Stimulated activated CD8-positive, alpha-beta memory T cell treated with anti-CD3 and anti-CD28 coated beads, Interleukin-12 subunit alpha, Interleukin-12 subunit beta, amount 100 ng/mL, for 4 hours (primary cell): ENCODE measurements at regions not wholly inside any gene's neighbourhood (a gene's known extent, or its start where the extent isn't known, plus 50 kb on each side); places are given as distances from the start of the nearest gene placed in this dataset.
"Not testable (repeated sequence)": the region's sequence is repeated elsewhere in the genome, so short reads cannot be mapped to it uniquely, and the experiment has no call there.

ENCODE experiments used
- DNase-seq: peaks from one replicate; pipeline ENCODE4 v3.0.0-alpha.2; 2020; ENCODE audit warnings: low read depth

DNA sequence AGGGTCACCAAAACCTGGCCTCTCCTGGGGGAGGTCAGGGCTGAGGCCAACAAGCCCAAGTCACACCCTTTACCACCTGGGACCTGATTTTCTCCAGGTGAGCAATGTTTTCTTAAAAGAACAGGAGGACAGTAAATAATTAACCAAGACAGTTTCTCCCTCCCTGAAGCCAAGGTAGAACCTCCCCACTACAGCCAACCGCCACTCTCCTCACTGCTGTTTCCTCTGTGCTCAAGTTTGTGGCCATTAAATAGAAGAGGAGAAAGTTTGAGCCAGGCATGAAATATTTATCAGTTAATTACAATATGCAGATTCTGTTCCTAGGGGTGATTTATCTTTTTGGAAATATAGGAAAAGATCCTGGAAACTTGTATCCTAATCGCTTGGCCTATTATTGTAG lies 150.6 kb upstream of the ANKRD20A1 start:
- not testable (repeated sequence) for DNase-seq

- DNase-seq = not testable (repeated sequence)
These were observed 147.3 kb upstream of the ANKRD20A1 start for GRCh38 chr9:67711429-67711828.

DNA sequence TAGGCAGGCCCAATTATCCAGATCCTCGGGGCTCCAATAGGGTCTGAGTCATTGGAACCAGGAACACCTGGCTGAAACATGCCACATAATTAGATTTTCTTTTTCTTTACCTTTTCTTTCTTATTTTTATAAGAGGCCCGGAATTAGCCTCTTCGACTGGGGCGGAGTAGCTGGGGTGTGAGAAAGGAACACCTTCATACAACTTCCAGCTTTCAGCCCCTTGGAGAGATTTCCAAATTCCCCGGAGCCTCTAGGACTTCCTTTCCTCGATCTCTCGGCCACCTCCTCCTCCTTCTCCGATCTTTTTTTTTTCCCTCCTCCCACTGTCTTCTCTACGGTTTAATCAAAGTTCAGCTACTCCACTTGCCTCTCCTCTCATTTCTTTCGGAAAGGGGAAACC lies 146.8 kb upstream of the ANKRD20A1 start:
- not testable (repeated sequence) for DNase-seq

- not testable (repeated sequence) for DNase-seq
These were observed 145.8 kb upstream of the ANKRD20A1 start for GRCh38 chr9:67712956-67713355.

- DNase-seq = not testable (repeated sequence)
These were observed 140.8 kb upstream of the ANKRD20A1 start for GRCh38 chr9:67717830-67718388.

DNA sequence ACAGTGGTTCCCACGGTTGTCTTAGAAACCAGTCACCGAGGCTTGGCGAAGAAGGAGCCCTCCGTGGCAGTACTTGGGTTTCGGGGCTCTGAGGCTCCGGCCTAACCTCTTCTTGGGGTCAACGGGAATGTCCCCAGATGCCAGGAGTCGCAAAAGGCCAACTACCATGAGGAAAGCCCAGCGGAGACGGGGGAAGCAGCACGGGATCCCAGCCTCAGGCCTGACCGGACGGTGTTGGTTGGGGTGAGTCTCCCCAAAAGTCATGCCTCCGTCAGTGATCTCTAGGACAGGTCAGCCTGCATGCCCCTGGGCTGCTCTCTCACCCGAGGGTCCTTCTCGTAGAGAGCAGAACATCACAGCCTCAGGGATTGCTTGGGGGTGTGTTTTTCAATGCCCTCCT lies 138.2 kb upstream of the ANKRD20A1 start:
- DNase-seq = not testable (repeated sequence)

DNA sequence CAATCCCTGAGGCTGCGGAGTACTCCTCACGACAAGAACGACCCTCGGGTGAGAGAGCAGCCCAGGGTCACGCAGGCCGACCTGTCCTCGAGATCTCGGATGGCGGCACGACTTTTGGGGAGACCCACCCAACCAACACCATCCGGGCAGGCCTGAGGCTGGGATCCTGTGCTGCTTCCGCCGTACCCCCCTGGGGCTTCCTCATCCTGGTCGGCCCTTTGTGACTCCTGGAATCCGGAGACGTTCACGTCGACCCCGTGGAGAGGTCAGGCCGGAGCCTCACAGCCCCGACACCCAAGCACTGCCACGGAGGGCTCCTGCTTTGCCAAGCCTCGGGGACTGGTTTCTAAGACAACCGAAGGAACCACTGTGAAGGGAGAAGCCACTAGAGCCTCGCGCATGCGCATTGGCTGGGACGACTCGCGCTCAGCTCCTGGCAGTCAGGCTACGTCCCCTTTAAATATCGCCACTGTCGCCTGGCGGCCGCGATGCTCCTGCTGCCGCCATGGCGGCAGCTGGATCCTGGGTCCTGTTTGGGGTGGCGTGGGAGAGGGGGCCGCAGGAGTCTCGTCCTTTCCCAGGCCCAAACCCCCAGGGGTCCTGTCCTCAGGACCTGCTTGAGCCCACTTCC lies 136.2 kb upstream of the ANKRD20A1 start:
- not testable (repeated sequence) for DNase-seq

GRCh38 chr9:67723185-67723584 lies 135.5 kb upstream of the ANKRD20A1 start:
- DNase-seq = not testable (repeated sequence)

GRCh38 chr9:67724885-67725284 lies 133.8 kb upstream of the ANKRD20A1 start:
- DNase-seq = peak; percentile 0

DNA sequence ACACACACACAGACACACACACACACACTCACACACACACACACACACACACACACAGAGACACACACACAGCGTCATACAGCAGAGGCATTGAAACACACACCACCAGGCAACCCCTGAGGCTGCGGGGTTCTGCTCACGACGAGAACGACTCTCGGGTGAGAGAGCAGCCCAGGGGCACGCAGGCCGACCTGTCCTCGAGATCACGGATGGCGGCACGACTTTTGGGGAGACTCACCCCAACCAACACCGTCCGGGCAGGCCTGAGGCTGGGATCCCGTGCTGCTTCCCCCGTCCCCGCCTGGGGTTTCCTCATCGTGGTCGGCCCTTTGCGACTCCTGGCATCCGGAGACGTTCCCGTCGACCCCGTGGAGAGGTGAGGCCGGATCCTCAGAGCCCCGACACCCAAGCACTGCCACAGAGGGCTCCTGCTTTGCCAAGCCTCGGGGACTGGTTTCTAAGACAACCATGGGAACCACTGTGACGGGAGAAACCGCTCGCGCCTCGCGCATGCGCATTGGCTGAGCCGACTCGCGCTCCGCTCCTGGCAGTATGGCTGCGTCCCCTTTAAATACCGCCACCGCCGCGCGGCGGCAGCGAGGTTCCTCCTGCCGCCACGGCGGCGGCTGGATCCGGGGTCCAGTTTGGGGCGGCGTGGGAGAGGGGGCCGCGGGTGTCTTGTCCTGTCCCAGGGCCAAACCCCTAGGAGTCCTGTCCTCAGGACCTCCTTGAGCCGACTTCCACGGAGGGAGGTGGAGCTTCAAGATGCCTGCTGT lies 132.3 kb upstream of the ANKRD20A1 start:
- DNase-seq = not testable (repeated sequence)

DNA sequence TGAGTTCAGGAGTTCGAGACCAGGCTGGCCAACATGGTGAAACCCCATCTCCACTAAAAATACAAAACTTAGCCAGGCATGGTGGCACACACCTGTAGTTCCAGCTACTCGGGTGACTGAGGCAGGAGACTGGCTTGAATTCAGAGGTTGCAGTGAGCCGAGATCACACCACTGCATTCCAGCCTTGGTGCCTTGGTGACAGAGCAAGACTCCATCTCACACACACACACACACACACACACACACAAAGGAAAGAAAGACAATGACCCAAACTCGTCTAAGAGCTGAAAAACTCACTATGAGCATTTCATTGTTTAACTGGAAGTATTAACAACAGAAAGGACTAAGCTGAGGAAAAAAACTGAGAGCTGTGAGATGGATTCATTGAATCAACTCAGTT lies 95.6 kb upstream of the ANKRD20A1 start:
- not testable (repeated sequence) for DNase-seq

GRCh38 chr9:67771807-67772206 lies 86.9 kb upstream of the ANKRD20A1 start:
- DNase-seq = not testable (repeated sequence)

GRCh38 chr9:67800170-67800569 lies 58.6 kb upstream of the ANKRD20A1 start:
- DNase-seq = not testable (repeated sequence)
